GM23338 (cell line): ENCODE measurements at regions not wholly inside any gene's neighbourhood (a gene's known extent, or its start where the extent isn't known, plus 50 kb on each side); places are given as distances from the start of the nearest gene placed in this dataset.

Experiments used
- ATAC-seq: fragments of 200-7000 bp; cut with Tn5 transposase; 3 replicates; pipeline ENCODE4 v1.9.1; 2020
- DNase-seq: peaks from one replicate; pipeline ENCODE4 v3.0.0-alpha.2; 2015; ENCODE audit warnings: low spot score
- H2AFZ ChIP-seq: fragments of 200-600 bp; sonication (generic); 2 replicates; pipeline ENCODE4 v1.8.0; 2016; ENCODE audit warnings: antibody characterized with exemption, mild to moderate bottlenecking, moderate library complexity
- H3F3A ChIP-seq: fragments of 200-600 bp; sonication (generic); replicated peaks from 2 replicates; pipeline ENCODE4 v1.8.0; 2017; ENCODE audit warnings: antibody characterized with exemption, mixed run types, low read depth
- H3K27ac ChIP-seq: fragments of 200-600 bp; sonication (generic); 2 replicates; pipeline ENCODE4 v1.6.1; 2016; ENCODE audit warnings: low read depth
- H3K27me3 ChIP-seq: fragments of 200-600 bp; sonication (generic); 2 replicates; pipeline ENCODE4 v1.8.0; 2016; ENCODE audit warnings: mild to moderate bottlenecking, mixed run types, moderate library complexity; ENCODE audit not compliant: insufficient read depth
- H3K36me3 ChIP-seq: fragments of 200-600 bp; sonication (generic); 2 replicates; pipeline ENCODE4 v1.8.0; 2016; ENCODE audit warnings: mild to moderate bottlenecking; ENCODE audit not compliant: insufficient read depth
- H3K4me1 ChIP-seq: fragments of 200-600 bp; sonication (generic); 2 replicates; pipeline ENCODE4 v1.8.0; 2016; ENCODE audit warnings: mild to moderate bottlenecking, moderate library complexity; ENCODE audit not compliant: insufficient read depth
- H3K4me2 ChIP-seq: fragments of 200-600 bp; sonication (generic); 2 replicates; pipeline ENCODE4 v1.7.1; 2017; ENCODE audit warnings: mixed run types
- H3K4me3 ChIP-seq: fragments of 200-600 bp; sonication (generic); 2 replicates; pipeline ENCODE4 v1.6.1; 2016; ENCODE audit warnings: mixed run types
- H3K79me2 ChIP-seq: fragments of 200-600 bp; sonication (generic); replicated peaks from 2 replicates; pipeline ENCODE4 v1.8.0; 2017; ENCODE audit warnings: mild to moderate bottlenecking; ENCODE audit not compliant: insufficient read depth
- H3K9me2 ChIP-seq: fragments of 200-600 bp; sonication (generic); 2 replicates; pipeline ENCODE4 v1.8.0; 2017; ENCODE audit not compliant: insufficient read depth
- H4K20me1 ChIP-seq: fragments of 200-600 bp; sonication (generic); replicated peaks from 2 replicates; pipeline ENCODE4 v1.8.0; 2017; ENCODE audit warnings: mild to moderate bottlenecking; ENCODE audit not compliant: insufficient read depth
- H3K27ac Mint-ChIP-seq: 2 replicates; pipeline ENCODE4 v1.8.0; 2020; ENCODE audit warnings: inconsistent platforms, mild to moderate bottlenecking, moderate library complexity, mixed read lengths
- H3K27me3 Mint-ChIP-seq: 3 replicates; pipeline ENCODE4 v1.8.0; 2022; ENCODE audit warnings: low read depth, mild to moderate bottlenecking, moderate library complexity, mixed read lengths, inconsistent platforms; ENCODE audit not compliant: insufficient read depth, poor library complexity
- H3K36me3 Mint-ChIP-seq: 3 replicates; pipeline ENCODE4 v1.8.0; 2021; ENCODE audit warnings: low read depth, mild to moderate bottlenecking, inconsistent platforms, moderate library complexity, mixed read lengths
- H3K4me1 Mint-ChIP-seq: 3 replicates; pipeline ENCODE4 v1.8.0; 2020; ENCODE audit warnings: mild to moderate bottlenecking, inconsistent platforms, mixed read lengths
- H3K4me3 Mint-ChIP-seq: 3 replicates; pipeline ENCODE4 v1.8.0; 2021; ENCODE audit warnings: moderate library complexity, mild to moderate bottlenecking, inconsistent platforms, mixed read lengths
- H3K9me3 Mint-ChIP-seq: 3 replicates; pipeline ENCODE4 v1.8.0; 2020; ENCODE audit warnings: moderate library complexity, mild to moderate bottlenecking, inconsistent platforms, mixed read lengths
- EZH2 ChIP-seq: fragments of 200-600 bp; sonication (generic); IDR thresholded peaks from one replicate; pipeline ENCODE4 v1.8.0; 2017; ENCODE audit warnings: antibody characterized with exemption, mild to moderate bottlenecking, low read depth; ENCODE audit not compliant: unreplicated experiment
- EZH2phosphoT487 ChIP-seq: fragments of 200-600 bp; sonication (generic); IDR thresholded peaks from one replicate; pipeline ENCODE4 v1.8.1; 2018; ENCODE audit warnings: antibody characterized with exemption; ENCODE audit not compliant: unreplicated experiment
- JUNB ChIP-seq: IDR thresholded peaks from one replicate; pipeline ENCODE4 v1.6.1; 2016; ENCODE audit warnings: antibody characterized with exemption; ENCODE audit not compliant: unreplicated experiment
- NANOG ChIP-seq: IDR thresholded peaks from 2 replicates; pipeline ENCODE4 v1.6.1; 2016; ENCODE audit warnings: antibody characterized with exemption, borderline replicate concordance
- POLR2AphosphoS5 ChIP-seq: IDR thresholded peaks from 2 replicates; pipeline ENCODE4 v1.6.1; 2016; ENCODE audit warnings: antibody characterized with exemption, low read depth
- REST ChIP-seq: IDR thresholded peaks from one replicate; pipeline ENCODE4 v1.6.1; 2018; ENCODE audit warnings: antibody characterized with exemption; ENCODE audit not compliant: unreplicated experiment
- STAT1 ChIP-seq: IDR thresholded peaks from one replicate; pipeline ENCODE4 v1.6.1; 2016; ENCODE audit warnings: antibody characterized with exemption; ENCODE audit not compliant: unreplicated experiment
- ZNF114 ChIP-seq: fragments of 250-450 bp; sonication (Bioruptor Pico); IDR thresholded peaks from 2 replicates; pipeline ENCODE4 v1.5.0; 2020; ENCODE audit warnings: mild to moderate bottlenecking, moderate library complexity
- ZNF331 ChIP-seq: fragments of 250-450 bp; sonication (Bioruptor Pico); IDR thresholded peaks from 2 replicates; pipeline ENCODE4 v1.5.0; 2020; ENCODE audit warnings: low read depth, mild to moderate bottlenecking, moderate library complexity
- TF ChIP-seq, protein P1 (sequence below): fragments of 250-450 bp; sonication (Bioruptor Pico); IDR thresholded peaks from 2 replicates; pipeline ENCODE4 v1.5.0; 2020; ENCODE audit warnings: mild to moderate bottlenecking, moderate library complexity
- TF ChIP-seq, protein P2 (sequence below), 2 experiments: fragments of 200-600 bp in 1 of 2; sonication (generic) in 1 of 2; conservative IDR thresholded peaks; 2 replicates each; pipeline versions ENCODE4 v1.5.1 to v1.6.1; 2016 to 2017; ENCODE audit warnings: antibody characterized with exemption in 2 of 2, low read depth in 2 of 2, mild to moderate bottlenecking in 2 of 2, moderate library complexity in 1 of 2

DNA sequence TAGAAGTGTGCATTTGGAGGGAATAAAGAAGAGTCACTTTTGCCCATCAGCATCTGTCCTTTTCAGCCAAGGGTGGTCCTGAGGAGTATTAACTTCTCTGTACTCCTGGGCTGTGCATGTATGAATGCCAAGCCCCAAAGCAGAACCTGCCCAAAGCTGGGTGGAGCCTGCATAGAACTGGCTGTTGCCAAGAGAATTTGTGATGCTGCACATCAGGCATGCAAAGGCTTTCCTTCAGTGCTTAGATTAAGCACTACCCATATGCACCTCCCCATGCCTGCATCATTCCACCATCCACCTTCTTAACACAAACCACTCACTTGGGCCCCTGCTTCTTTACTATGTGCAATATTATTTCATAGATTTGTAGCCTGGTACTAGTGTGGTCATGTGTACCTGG, 493.8 kb downstream of the KIF4B start (continued):
- TF ChIP-seq, protein P1, sequence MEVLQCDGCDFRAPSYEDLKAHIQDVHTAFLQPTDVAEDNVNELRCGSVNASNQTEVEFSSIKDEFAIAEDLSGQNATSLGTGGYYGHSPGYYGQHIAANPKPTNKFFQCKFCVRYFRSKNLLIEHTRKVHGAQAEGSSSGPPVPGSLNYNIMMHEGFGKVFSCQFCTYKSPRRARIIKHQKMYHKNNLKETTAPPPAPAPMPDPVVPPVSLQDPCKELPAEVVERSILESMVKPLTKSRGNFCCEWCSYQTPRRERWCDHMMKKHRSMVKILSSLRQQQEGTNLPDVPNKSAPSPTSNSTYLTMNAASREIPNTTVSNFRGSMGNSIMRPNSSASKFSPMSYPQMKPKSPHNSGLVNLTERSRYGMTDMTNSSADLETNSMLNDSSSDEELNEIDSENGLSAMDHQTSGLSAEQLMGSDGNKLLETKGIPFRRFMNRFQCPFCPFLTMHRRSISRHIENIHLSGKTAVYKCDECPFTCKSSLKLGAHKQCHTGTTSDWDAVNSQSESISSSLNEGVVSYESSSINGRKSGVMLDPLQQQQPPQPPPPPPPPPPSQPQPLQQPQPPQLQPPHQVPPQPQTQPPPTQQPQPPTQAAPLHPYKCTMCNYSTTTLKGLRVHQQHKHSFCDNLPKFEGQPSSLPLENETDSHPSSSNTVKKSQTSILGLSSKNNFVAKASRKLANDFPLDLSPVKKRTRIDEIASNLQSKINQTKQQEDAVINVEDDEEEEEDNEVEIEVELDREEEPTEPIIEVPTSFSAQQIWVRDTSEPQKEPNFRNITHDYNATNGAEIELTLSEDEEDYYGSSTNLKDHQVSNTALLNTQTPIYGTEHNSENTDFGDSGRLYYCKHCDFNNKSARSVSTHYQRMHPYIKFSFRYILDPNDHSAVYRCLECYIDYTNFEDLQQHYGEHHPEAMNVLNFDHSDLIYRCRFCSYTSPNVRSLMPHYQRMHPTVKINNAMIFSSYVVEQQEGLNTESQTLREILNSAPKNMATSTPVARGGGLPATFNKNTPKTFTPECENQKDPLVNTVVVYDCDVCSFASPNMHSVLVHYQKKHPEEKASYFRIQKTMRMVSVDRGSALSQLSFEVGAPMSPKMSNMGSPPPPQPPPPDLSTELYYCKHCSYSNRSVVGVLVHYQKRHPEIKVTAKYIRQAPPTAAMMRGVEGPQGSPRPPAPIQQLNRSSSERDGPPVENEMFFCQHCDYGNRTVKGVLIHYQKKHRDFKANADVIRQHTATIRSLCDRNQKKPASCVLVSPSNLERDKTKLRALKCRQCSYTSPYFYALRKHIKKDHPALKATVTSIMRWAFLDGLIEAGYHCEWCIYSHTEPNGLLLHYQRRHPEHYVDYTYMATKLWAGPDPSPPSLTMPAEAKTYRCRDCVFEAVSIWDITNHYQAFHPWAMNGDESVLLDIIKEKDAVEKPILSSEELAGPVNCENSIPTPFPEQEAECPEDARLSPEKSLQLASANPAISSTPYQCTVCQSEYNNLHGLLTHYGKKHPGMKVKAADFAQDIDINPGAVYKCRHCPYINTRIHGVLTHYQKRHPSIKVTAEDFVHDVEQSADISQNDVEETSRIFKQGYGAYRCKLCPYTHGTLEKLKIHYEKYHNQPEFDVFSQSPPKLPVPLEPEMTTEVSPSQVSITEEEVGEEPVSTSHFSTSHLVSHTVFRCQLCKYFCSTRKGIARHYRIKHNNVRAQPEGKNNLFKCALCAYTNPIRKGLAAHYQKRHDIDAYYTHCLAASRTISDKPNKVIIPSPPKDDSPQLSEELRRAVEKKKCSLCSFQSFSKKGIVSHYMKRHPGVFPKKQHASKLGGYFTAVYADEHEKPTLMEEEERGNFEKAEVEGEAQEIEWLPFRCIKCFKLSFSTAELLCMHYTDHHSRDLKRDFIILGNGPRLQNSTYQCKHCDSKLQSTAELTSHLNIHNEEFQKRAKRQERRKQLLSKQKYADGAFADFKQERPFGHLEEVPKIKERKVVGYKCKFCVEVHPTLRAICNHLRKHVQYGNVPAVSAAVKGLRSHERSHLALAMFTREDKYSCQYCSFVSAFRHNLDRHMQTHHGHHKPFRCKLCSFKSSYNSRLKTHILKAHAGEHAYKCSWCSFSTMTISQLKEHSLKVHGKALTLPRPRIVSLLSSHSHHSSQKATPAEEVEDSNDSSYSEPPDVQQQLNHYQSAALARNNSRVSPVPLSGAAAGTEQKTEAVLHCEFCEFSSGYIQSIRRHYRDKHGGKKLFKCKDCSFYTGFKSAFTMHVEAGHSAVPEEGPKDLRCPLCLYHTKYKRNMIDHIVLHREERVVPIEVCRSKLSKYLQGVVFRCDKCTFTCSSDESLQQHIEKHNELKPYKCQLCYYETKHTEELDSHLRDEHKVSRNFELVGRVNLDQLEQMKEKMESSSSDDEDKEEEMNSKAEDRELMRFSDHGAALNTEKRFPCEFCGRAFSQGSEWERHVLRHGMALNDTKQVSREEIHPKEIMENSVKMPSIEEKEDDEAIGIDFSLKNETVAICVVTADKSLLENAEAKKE (CRISPR knock-in tag), result no peak
- TF ChIP-seq REST, result no peak

DNA sequence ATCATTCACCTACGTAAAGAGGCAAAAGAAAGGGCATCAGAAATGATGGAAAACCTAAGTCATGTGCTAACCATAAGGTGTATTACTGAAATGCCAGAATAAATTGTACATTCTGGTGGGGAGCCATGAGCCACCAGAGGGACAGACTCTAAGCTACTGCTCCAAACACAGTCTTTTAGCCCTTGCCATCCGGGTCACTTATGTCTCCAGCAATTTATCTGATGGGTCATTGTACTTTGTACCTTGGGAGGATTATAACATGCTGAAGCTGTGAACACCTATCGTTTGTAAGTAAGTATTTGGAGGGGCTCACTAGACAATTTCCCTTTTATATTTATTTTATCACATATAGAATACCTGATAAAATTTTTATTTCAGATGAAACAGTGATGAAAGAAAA, 495.1 kb downstream of the KIF4B start:
- Histone ChIP-seq H3K4me2 (no peak overlapping the region), H3K4me1 (peaks cover 18% of the 10 kb centered on the region), H2AFZ (no peak overlapping the region), H3K79me2 (no peaks in the 10 kb centered on the region), H3K27ac (no peak overlapping the region), H4K20me1 (no peaks in the 10 kb centered on the region), H3K9me2 (no peaks in the 10 kb centered on the region), H3K36me3 (no peaks in the 10 kb centered on the region), H3K4me3 (no peak overlapping the region), H3K27me3 (no peaks in the 10 kb centered on the region), H3F3A (no peaks in the 10 kb centered on the region)
- no peaks in the 10 kb centered on the region for H3K36me3 Mint-ChIP-seq
- no peaks in the 10 kb centered on the region for H3K9me3 Mint-ChIP-seq
- peaks cover 25% of the 10 kb centered on the region for H3K4me1 Mint-ChIP-seq
- DNase-seq, result no peak
- peaks cover 2% of the 10 kb centered on the region for H3K27me3 Mint-ChIP-seq
- no peak for TF ChIP-seq POLR2AphosphoS5
- no peak for TF ChIP-seq EZH2phosphoT487
- TF ChIP-seq, protein P2, sequence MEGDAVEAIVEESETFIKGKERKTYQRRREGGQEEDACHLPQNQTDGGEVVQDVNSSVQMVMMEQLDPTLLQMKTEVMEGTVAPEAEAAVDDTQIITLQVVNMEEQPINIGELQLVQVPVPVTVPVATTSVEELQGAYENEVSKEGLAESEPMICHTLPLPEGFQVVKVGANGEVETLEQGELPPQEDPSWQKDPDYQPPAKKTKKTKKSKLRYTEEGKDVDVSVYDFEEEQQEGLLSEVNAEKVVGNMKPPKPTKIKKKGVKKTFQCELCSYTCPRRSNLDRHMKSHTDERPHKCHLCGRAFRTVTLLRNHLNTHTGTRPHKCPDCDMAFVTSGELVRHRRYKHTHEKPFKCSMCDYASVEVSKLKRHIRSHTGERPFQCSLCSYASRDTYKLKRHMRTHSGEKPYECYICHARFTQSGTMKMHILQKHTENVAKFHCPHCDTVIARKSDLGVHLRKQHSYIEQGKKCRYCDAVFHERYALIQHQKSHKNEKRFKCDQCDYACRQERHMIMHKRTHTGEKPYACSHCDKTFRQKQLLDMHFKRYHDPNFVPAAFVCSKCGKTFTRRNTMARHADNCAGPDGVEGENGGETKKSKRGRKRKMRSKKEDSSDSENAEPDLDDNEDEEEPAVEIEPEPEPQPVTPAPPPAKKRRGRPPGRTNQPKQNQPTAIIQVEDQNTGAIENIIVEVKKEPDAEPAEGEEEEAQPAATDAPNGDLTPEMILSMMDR (conservative IDR thresholded peaks at IDR 0.05; ENCODE audit: low read depth in 2 of 2), result no peak
- no peak for TF ChIP-seq JUNB
- TF ChIP-seq REST, result no peak
- TF ChIP-seq EZH2, result no peak
- no peak for TF ChIP-seq ZNF331
- no peak for TF ChIP-seq NANOG
- no peak for TF ChIP-seq STAT1
- TF ChIP-seq ZNF114 (CRISPR knock-in tag), result no peak
- no peak overlapping the region for H3K4me3 Mint-ChIP-seq
- no peak overlapping the region for H3K27ac Mint-ChIP-seq
- ATAC-seq, result no peak
